ENCODE measurements at regions not wholly inside any gene's neighbourhood (a gene's known extent, or its start where the extent isn't known, plus 50 kb on each side); places are given as distances from the start of the nearest gene placed in this dataset.

GRCh38 chr18:61025596-61025995, 307.6 kb upstream of the CDH20 start:
- H3K36me3 ChIP-seq (ENCODE audit: insufficient read depth, low read length): no peaks in the 10 kb centered on the region
- H3K4me3 ChIP-seq (ENCODE audit: low read depth, low read length, poor library complexity, severe bottlenecking): no peak overlapping the region
- H2AFZ ChIP-seq (ENCODE audit: low read length): no peak overlapping the region
- peaks cover 9% of the 10 kb centered on the region for H3K4me1 ChIP-seq (ENCODE audit: insufficient read depth, low read length, severe bottlenecking)
- no peaks in the 10 kb centered on the region for H3K79me2 ChIP-seq (ENCODE audit: insufficient read depth, low read length)
- TF ChIP-seq CTCF (IDR thresholded peaks at IDR 0.05; ENCODE audit: low read length): no peak
- no peak for TF ChIP-seq EZH2 (IDR thresholded peaks at IDR 0.05; ENCODE audit: borderline replicate concordance, low read length)
- no peak overlapping the region for H3K9ac ChIP-seq (ENCODE audit: low read length)
- H3K4me2 ChIP-seq (ENCODE audit: low read length): no peak overlapping the region
- H3F3A ChIP-seq (ENCODE audit: insufficient read depth, low read length): no peaks in the 10 kb centered on the region
- no peaks in the 10 kb centered on the region; the same call in 1 of the 2 replicates for H3K9me3 ChIP-seq (ENCODE audit: low read length)
- no peaks in the 10 kb centered on the region for H4K20me1 ChIP-seq (ENCODE audit: insufficient read depth, low read length)
- H3K27me3 ChIP-seq (ENCODE audit: insufficient read depth, low read length): no peaks in the 10 kb centered on the region
- H3K27ac ChIP-seq (ENCODE audit: low read depth, low read length, poor library complexity, severe bottlenecking): no peak overlapping the region
- no peaks in the 10 kb centered on the region for H3K9me2 ChIP-seq (ENCODE audit: low read depth, low read length)

- no peak overlapping the region for H3K27ac ChIP-seq (ENCODE audit: low read depth, low read length, poor library complexity, severe bottlenecking)
- H3K4me3 ChIP-seq (ENCODE audit: low read depth, low read length, poor library complexity, severe bottlenecking): no peak overlapping the region
- H3K9ac ChIP-seq (ENCODE audit: low read length): no peak overlapping the region
- H3K4me2 ChIP-seq (ENCODE audit: low read length): no peak overlapping the region
- no peaks in the 10 kb centered on the region for H3K4me1 ChIP-seq (ENCODE audit: insufficient read depth, low read length, severe bottlenecking)
- no peaks in the 10 kb centered on the region for H3K27me3 ChIP-seq (ENCODE audit: insufficient read depth, low read length)
- no peaks in the 10 kb centered on the region for H3F3A ChIP-seq (ENCODE audit: insufficient read depth, low read length)
- no peaks in the 10 kb centered on the region for H3K9me2 ChIP-seq (ENCODE audit: low read depth, low read length)
- no peak overlapping the region for H2AFZ ChIP-seq (ENCODE audit: low read length)
- TF ChIP-seq EZH2 (IDR thresholded peaks at IDR 0.05; ENCODE audit: borderline replicate concordance, low read length) (no peak), CTCF (IDR thresholded peaks at IDR 0.05; ENCODE audit: low read length) (no peak)
- H4K20me1 ChIP-seq (ENCODE audit: insufficient read depth, low read length): no peaks in the 10 kb centered on the region
- no peaks in the 10 kb centered on the region for H3K36me3 ChIP-seq (ENCODE audit: insufficient read depth, low read length)
- H3K79me2 ChIP-seq (ENCODE audit: insufficient read depth, low read length): no peaks in the 10 kb centered on the region
- H3K9me3 ChIP-seq (ENCODE audit: low read length): no peaks in the 10 kb centered on the region
These were observed 301.6 kb upstream of the CDH20 start for GRCh38 chr18:61031626-61032025.

- Histone ChIP-seq H3K4me1 (ENCODE audit: insufficient read depth, low read length, severe bottlenecking) (no peaks in the 10 kb centered on the region), H4K20me1 (ENCODE audit: insufficient read depth, low read length) (no peaks in the 10 kb centered on the region), H3K9me2 (ENCODE audit: low read depth, low read length) (no peaks in the 10 kb centered on the region), H3K27ac (ENCODE audit: low read depth, low read length, poor library complexity, severe bottlenecking) (no peak overlapping the region), H3K4me3 (ENCODE audit: low read depth, low read length, poor library complexity, severe bottlenecking) (no peak overlapping the region), H3K79me2 (ENCODE audit: insufficient read depth, low read length) (no peaks in the 10 kb centered on the region), H3K36me3 (ENCODE audit: insufficient read depth, low read length) (no peaks in the 10 kb centered on the region), H3F3A (ENCODE audit: insufficient read depth, low read length) (no peaks in the 10 kb centered on the region), H3K9ac (ENCODE audit: low read length) (no peak overlapping the region), H2AFZ (ENCODE audit: low read length) (no peak overlapping the region), H3K27me3 (ENCODE audit: insufficient read depth, low read length) (no peaks in the 10 kb centered on the region), H3K4me2 (ENCODE audit: low read length) (no peak overlapping the region), H3K9me3 (ENCODE audit: low read length) (no peaks in the 10 kb centered on the region)
- TF ChIP-seq EZH2 (IDR thresholded peaks at IDR 0.05; ENCODE audit: borderline replicate concordance, low read length) (no peak), CTCF (IDR thresholded peaks at IDR 0.05; ENCODE audit: low read length) (no peak)
These were observed 298.6 kb upstream of the CDH20 start for GRCh38 chr18:61034580-61034979.

Data from OCI-LY1 (cell line).